ENCODE measurements at regions not wholly inside any gene's neighbourhood (a gene's known extent, or its start where the extent isn't known, plus 50 kb on each side); places are given as distances from the start of the nearest gene placed in this dataset.

DNA sequence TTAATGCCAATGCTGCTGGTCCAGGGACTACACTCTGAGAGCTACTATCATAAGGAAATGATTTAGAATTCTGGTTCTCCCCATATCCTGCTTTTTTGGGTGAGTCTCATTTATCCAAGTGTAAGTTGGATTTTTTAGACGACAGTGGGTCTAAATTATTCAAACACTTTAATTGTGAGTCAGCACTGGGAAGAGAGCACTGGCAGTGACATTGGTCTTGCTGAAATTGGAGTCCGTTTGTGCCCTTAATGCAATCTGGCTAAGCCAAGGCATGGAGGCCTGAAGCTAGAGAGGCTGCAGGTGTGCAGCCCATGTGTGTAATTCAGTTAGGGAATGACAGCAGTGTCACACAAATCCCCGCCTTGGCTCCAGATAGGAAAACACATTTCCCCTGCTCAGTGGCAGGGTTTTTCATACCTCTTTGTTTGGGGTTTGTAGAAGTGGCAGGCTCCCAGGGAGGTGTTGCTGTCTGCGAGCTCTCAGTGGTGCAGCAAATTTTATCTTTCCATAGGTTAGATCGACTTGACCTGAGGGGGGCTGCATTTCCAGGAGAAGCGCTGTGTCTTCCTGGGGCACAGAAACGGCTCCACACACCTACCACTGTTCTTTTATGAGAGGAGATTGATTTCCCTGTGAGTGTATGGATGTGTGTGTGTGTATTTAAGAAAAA, 197.7 kb downstream of the CD47 start:
- TF ChIP-seq, protein P1, sequence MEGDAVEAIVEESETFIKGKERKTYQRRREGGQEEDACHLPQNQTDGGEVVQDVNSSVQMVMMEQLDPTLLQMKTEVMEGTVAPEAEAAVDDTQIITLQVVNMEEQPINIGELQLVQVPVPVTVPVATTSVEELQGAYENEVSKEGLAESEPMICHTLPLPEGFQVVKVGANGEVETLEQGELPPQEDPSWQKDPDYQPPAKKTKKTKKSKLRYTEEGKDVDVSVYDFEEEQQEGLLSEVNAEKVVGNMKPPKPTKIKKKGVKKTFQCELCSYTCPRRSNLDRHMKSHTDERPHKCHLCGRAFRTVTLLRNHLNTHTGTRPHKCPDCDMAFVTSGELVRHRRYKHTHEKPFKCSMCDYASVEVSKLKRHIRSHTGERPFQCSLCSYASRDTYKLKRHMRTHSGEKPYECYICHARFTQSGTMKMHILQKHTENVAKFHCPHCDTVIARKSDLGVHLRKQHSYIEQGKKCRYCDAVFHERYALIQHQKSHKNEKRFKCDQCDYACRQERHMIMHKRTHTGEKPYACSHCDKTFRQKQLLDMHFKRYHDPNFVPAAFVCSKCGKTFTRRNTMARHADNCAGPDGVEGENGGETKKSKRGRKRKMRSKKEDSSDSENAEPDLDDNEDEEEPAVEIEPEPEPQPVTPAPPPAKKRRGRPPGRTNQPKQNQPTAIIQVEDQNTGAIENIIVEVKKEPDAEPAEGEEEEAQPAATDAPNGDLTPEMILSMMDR (IDR thresholded peaks at IDR 0.05) = no peak
- TF ChIP-seq POLR2A (IDR thresholded peaks at IDR 0.05) = no peak

All from lower leg skin (tissue), 3 donors.